ENCODE measurements at regions not wholly inside any gene's neighbourhood (a gene's known extent, or its start where the extent isn't known, plus 50 kb on each side); places are given as distances from the start of the nearest gene placed in this dataset.
"Not testable (repeated sequence)": the region's sequence is repeated elsewhere in the genome, so short reads cannot be mapped to it uniquely, and the experiment has no call there.

- TF ChIP-seq, protein P1, sequence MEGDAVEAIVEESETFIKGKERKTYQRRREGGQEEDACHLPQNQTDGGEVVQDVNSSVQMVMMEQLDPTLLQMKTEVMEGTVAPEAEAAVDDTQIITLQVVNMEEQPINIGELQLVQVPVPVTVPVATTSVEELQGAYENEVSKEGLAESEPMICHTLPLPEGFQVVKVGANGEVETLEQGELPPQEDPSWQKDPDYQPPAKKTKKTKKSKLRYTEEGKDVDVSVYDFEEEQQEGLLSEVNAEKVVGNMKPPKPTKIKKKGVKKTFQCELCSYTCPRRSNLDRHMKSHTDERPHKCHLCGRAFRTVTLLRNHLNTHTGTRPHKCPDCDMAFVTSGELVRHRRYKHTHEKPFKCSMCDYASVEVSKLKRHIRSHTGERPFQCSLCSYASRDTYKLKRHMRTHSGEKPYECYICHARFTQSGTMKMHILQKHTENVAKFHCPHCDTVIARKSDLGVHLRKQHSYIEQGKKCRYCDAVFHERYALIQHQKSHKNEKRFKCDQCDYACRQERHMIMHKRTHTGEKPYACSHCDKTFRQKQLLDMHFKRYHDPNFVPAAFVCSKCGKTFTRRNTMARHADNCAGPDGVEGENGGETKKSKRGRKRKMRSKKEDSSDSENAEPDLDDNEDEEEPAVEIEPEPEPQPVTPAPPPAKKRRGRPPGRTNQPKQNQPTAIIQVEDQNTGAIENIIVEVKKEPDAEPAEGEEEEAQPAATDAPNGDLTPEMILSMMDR (IDR thresholded peaks at IDR 0.05): no peak
- H3K27ac Mint-ChIP-seq: no peak overlapping the region
- H3K4me3 ChIP-seq (ENCODE audit: low read length): no peak overlapping the region
- no peak overlapping the region for H3K4me3 Mint-ChIP-seq
- H3K27me3 ChIP-seq (ENCODE audit: control insufficient read depth in 1 of 2, insufficient read depth in 2 of 2, low read length in 2 of 2): no peaks in the 10 kb centered on the region
- DNase-seq (no peak), ATAC-seq (ENCODE audit: poor library complexity) (no peak)
- no peaks in the 10 kb centered on the region for H3K4me1 Mint-ChIP-seq (ENCODE audit: low read depth)
- intact Hi-C loops (cut with DNase I, micrococcal nuclease): no loop called here
- no peak overlapping the region for H3K27ac ChIP-seq (ENCODE audit: low read depth in 1 of 2, low read length in 2 of 2)
- peaks cover 0 to 9% of the 10 kb centered on the region in 2 experiments for H3K9me3 ChIP-seq (ENCODE audit: control insufficient read depth in 1 of 2, insufficient read depth in 1 of 2, low read length in 2 of 2)
- no peaks in the 10 kb centered on the region for H3K36me3 ChIP-seq (ENCODE audit: insufficient read depth, low read length)
- ChIA-PET CTCF (no interaction called here), POLR2A (no interaction called here)
- H3K4me1 ChIP-seq (ENCODE audit: insufficient read depth, low read length): no peaks in the 10 kb centered on the region
- H3K36me3 Mint-ChIP-seq (ENCODE audit: low read depth): peaks cover 4% of the 10 kb centered on the region
- H3K27me3 Mint-ChIP-seq: no peaks in the 10 kb centered on the region
- no peaks in the 10 kb centered on the region for H3K9me3 Mint-ChIP-seq
Measured at GRCh38 chr9:97132865-97133264, 93.9 kb upstream of the CTSV start.

DNA sequence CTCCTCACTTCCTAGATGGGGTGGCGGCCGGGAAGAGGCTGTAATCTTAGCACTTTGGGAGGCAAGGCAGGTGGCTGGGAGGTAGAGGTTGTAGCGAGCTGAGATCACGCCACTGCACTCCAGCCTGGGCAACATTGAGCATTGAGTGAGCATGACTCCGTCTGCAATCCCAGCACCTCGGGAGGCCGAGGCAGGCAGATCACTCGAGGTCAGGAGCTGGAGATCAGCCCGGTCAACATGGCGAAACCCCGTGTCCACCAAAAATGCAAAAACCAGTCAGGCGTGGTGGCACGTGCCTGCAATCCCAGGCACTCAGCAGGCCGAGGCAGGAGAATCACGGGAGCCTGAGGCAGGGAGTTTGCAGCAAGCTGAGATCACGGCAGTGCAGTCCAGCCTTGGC lies 91.9 kb upstream of the CTSV start:
- H3K4me3 ChIP-seq (ENCODE audit: low read length); H3K27me3 Mint-ChIP-seq; H3K9me3 Mint-ChIP-seq; H3K27ac ChIP-seq (ENCODE audit: low read depth in 1 of 2, low read length in 2 of 2); H3K9me3 ChIP-seq (ENCODE audit: control insufficient read depth in 1 of 2, insufficient read depth in 1 of 2, low read length in 2 of 2); H3K4me3 Mint-ChIP-seq; H3K27ac Mint-ChIP-seq; H3K27me3 ChIP-seq (ENCODE audit: control insufficient read depth in 1 of 2, insufficient read depth in 2 of 2, low read length in 2 of 2); CTCF ChIA-PET; H3K36me3 Mint-ChIP-seq (ENCODE audit: low read depth); ATAC-seq (ENCODE audit: poor library complexity); DNase-seq; H3K36me3 ChIP-seq (ENCODE audit: insufficient read depth, low read length); H3K4me1 Mint-ChIP-seq (ENCODE audit: low read depth); intact Hi-C loops (cut with DNase I, micrococcal nuclease); POLR2A ChIA-PET; H3K4me1 ChIP-seq (ENCODE audit: insufficient read depth, low read length): not testable (repeated sequence)

GRCh38 chr9:97130387-97130786 lies 91.4 kb upstream of the CTSV start:
- H3K9me3 Mint-ChIP-seq; H3K36me3 ChIP-seq (ENCODE audit: insufficient read depth, low read length); H3K27me3 Mint-ChIP-seq; H3K27ac Mint-ChIP-seq; DNase-seq; H3K36me3 Mint-ChIP-seq (ENCODE audit: low read depth); H3K4me1 Mint-ChIP-seq (ENCODE audit: low read depth); POLR2A ChIA-PET; CTCF ChIA-PET; H3K9me3 ChIP-seq (ENCODE audit: control insufficient read depth in 1 of 2, insufficient read depth in 1 of 2, low read length in 2 of 2); H3K27me3 ChIP-seq (ENCODE audit: control insufficient read depth in 1 of 2, insufficient read depth in 2 of 2, low read length in 2 of 2); H3K4me1 ChIP-seq (ENCODE audit: insufficient read depth, low read length); intact Hi-C loops (cut with DNase I, micrococcal nuclease); H3K27ac ChIP-seq (ENCODE audit: low read depth in 1 of 2, low read length in 2 of 2); ATAC-seq (ENCODE audit: poor library complexity); H3K4me3 Mint-ChIP-seq; H3K4me3 ChIP-seq (ENCODE audit: low read length): not testable (repeated sequence)

DNA sequence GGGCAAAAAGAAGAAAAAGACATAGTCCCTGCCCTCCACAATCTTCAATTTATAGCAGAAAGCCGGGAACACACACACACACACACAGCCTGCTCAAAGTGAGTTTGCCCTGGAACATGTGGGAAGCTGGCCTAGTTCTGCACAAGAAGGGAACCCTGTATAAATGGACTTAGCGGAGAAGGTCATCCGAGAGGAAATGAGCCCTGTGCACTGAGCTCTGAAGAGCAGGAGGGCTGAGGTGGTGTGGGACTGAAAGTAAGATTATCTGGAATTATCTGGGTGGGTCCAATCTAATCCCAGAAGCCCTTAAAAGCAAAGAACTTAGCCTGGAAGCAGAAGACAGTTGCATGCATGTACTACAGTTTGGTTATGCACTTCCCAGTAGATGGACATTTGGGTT lies 90.0 kb upstream of the CTSV start:
- ATAC-seq (ENCODE audit: poor library complexity): no peak
- H3K36me3 Mint-ChIP-seq (ENCODE audit: low read depth): peaks cover 4% of the 10 kb centered on the region
- TF ChIP-seq, protein P1 (IDR thresholded peaks at IDR 0.05): no peak

More for the DNA sequence above, 90.0 kb upstream of the CTSV start:
- Mint-ChIP-seq H3K27me3 (no peaks in the 10 kb centered on the region), H3K4me3 (no peak overlapping the region), H3K4me1 (ENCODE audit: low read depth) (no peaks in the 10 kb centered on the region), H3K27ac (no peak overlapping the region), H3K9me3 (no peaks in the 10 kb centered on the region)
- Histone ChIP-seq H3K4me1 (ENCODE audit: insufficient read depth, low read length) (no peaks in the 10 kb centered on the region), H3K4me3 (ENCODE audit: low read length) (no peak overlapping the region), H3K27ac (ENCODE audit: low read depth in 1 of 2, low read length in 2 of 2) (no peak overlapping the region), H3K36me3 (ENCODE audit: insufficient read depth, low read length) (no peaks in the 10 kb centered on the region), H3K9me3 (ENCODE audit: control insufficient read depth in 1 of 2, insufficient read depth in 1 of 2, low read length in 2 of 2) (peaks cover 0 to 9% of the 10 kb centered on the region in 2 experiments), H3K27me3 (ENCODE audit: control insufficient read depth in 1 of 2, insufficient read depth in 2 of 2, low read length in 2 of 2) (no peaks in the 10 kb centered on the region)
- intact Hi-C loops (cut with DNase I, micrococcal nuclease): no loop called here
- POLR2A ChIA-PET: no interaction called here
- no peak for DNase-seq
- CTCF ChIA-PET: no interaction called here
